ENCODE measurements at regions not wholly inside any gene's neighbourhood (a gene's known extent, or its start where the extent isn't known, plus 50 kb on each side); places are given as distances from the start of the nearest gene placed in this dataset.

- Histone ChIP-seq H3K27me3 (replicated peaks; ENCODE audit: control insufficient read depth, insufficient read depth, low read length) (no peaks in the 10 kb centered on the region), H3K4me1 (ENCODE audit: control insufficient read depth, insufficient read depth, low read length) (no peaks in the 10 kb centered on the region), H3K9me3 (ENCODE audit: control insufficient read depth, low read length) (peaks cover 5% of the 10 kb centered on the region), H3K9ac (ENCODE audit: low read length) (no peak overlapping the region), H3K36me3 (ENCODE audit: control insufficient read depth, insufficient read depth, low read length, severe bottlenecking) (no peaks in the 10 kb centered on the region), H3K4me3 (ENCODE audit: low read length) (no peak overlapping the region)
- DNase-seq (ENCODE audit: low read depth) = peak; percentile 15
Observed at GRCh38 chr7:12518920-12519681, 51.4 kb upstream of the SCIN start.

GRCh38 chr7:12519682-12520009, 50.9 kb upstream of the SCIN start:
- no peaks in the 10 kb centered on the region for H3K27me3 ChIP-seq (replicated peaks; ENCODE audit: control insufficient read depth, insufficient read depth, low read length)
- no peaks in the 10 kb centered on the region for H3K36me3 ChIP-seq (ENCODE audit: control insufficient read depth, insufficient read depth, low read length, severe bottlenecking)
- no peak overlapping the region for H3K9ac ChIP-seq (ENCODE audit: low read length)
- H3K9me3 ChIP-seq (ENCODE audit: control insufficient read depth, low read length) = peaks cover 5% of the 10 kb centered on the region
- no peak for DNase-seq (ENCODE audit: low read depth)
- no peaks in the 10 kb centered on the region for H3K4me1 ChIP-seq (ENCODE audit: control insufficient read depth, insufficient read depth, low read length)
- no peak overlapping the region for H3K4me3 ChIP-seq (ENCODE audit: low read length)
